ENCODE measurements at regions not wholly inside any gene's neighbourhood (a gene's known extent, or its start where the extent isn't known, plus 50 kb on each side); places are given as distances from the start of the nearest gene placed in this dataset.

DNA sequence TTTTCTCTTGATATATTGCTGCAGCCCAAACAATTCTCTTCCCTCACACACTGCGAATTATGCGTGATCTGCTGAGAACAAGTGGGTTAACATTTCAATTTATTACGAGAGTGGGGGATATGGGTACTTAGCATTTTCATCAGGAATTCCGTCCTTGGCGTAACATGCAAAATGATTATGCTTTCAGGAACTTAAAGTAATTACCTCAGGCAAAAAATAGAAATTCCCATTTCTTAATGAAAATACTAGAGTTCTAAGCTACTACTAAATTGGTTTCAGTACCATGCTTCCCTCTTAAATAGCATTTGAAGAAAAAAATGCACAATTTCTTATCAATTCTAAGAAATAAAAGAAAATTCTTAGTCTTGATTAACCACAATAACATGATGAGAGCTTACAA lies 213.5 kb downstream of the GPAM start:
- no peak overlapping the region for H3K4me3 ChIP-seq (ENCODE audit: low read depth, low read length)
- TF ChIP-seq, protein P1, sequence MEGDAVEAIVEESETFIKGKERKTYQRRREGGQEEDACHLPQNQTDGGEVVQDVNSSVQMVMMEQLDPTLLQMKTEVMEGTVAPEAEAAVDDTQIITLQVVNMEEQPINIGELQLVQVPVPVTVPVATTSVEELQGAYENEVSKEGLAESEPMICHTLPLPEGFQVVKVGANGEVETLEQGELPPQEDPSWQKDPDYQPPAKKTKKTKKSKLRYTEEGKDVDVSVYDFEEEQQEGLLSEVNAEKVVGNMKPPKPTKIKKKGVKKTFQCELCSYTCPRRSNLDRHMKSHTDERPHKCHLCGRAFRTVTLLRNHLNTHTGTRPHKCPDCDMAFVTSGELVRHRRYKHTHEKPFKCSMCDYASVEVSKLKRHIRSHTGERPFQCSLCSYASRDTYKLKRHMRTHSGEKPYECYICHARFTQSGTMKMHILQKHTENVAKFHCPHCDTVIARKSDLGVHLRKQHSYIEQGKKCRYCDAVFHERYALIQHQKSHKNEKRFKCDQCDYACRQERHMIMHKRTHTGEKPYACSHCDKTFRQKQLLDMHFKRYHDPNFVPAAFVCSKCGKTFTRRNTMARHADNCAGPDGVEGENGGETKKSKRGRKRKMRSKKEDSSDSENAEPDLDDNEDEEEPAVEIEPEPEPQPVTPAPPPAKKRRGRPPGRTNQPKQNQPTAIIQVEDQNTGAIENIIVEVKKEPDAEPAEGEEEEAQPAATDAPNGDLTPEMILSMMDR (IDR thresholded peaks at IDR 0.05; ENCODE audit: low read depth, low read length, missing control alignments): no peak
- DNase-seq (ENCODE audit: low read depth): no peak

- H3K4me3 ChIP-seq (ENCODE audit: low read depth, low read length): no peak overlapping the region
- TF ChIP-seq, protein P1 (IDR thresholded peaks at IDR 0.05; ENCODE audit: low read depth, low read length, missing control alignments): no peak
- no peak for DNase-seq (ENCODE audit: low read depth)
These were observed 211.5 kb downstream of the GPAM start for GRCh38 chr10:111972109-111972508.

DNA sequence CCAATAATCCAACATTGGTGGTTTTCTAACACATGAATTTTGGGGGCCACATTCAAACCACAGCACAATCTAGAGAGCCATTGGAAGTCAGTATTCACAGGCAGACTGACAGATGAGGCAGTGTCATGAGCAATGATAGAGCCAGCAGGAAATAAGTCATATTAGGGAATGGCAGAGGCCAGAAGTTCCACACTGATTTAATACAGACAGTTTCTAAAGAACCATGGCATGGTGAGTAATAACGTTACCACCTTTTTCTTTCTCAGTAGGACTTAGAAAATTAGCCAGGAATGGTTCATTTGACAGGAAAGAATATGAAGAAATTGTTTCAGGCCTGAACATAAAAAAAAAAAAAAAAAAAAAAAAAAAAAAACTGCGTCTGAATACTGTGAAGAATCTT lies 210.3 kb downstream of the GPAM start:
- no peak for DNase-seq (ENCODE audit: low read depth)
- H3K4me3 ChIP-seq (ENCODE audit: low read depth, low read length): no peak overlapping the region
- TF ChIP-seq, protein P1 (IDR thresholded peaks at IDR 0.05; ENCODE audit: low read depth, low read length, missing control alignments): no peak

- H3K4me3 ChIP-seq (ENCODE audit: low read depth, low read length): no peak overlapping the region
- no peak for DNase-seq (ENCODE audit: low read depth)
- TF ChIP-seq, protein P1 (IDR thresholded peaks at IDR 0.05; ENCODE audit: low read depth, low read length, missing control alignments): no peak
These were observed 209.7 kb downstream of the GPAM start for GRCh38 chr10:111973826-111974225.

- no peak overlapping the region for H3K4me3 ChIP-seq (ENCODE audit: low read depth, low read length)
- DNase-seq (ENCODE audit: low read depth): no peak
- TF ChIP-seq, protein P1 (IDR thresholded peaks at IDR 0.05; ENCODE audit: low read depth, low read length, missing control alignments): no peak
These were observed 209.2 kb downstream of the GPAM start for GRCh38 chr10:111974325-111974724.

GRCh38 chr10:111976557-111976956 lies 207.0 kb downstream of the GPAM start:
- H3K4me3 ChIP-seq (ENCODE audit: low read depth, low read length): no peak overlapping the region
- TF ChIP-seq, protein P1 (IDR thresholded peaks at IDR 0.05; ENCODE audit: low read depth, low read length, missing control alignments): no peak
- DNase-seq (ENCODE audit: low read depth): no peak

DNA sequence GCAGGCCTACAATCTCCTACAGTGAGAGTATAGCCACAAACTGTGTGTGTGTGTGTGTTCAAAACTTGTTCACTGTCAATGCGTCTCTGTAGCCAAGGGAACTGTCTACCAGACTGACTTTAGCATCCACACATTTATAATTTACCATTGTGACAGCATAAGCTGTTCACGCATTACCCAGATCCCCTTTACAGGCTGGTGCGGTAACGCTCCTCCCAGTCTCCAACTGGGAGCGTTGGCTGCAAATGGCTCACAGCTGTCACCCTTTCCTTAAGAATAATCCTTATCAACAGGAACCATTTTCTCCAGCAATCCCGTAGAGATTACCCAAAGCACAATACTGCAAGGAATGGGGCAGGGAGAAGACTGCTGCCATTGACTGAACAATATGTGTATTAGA lies 199.5 kb downstream of the GPAM start:
- TF ChIP-seq, protein P1 (IDR thresholded peaks at IDR 0.05; ENCODE audit: low read depth, low read length, missing control alignments): no peak

More for the DNA sequence above, 199.5 kb downstream of the GPAM start:
- H3K4me3 ChIP-seq (ENCODE audit: low read depth, low read length): no peak overlapping the region
- DNase-seq (ENCODE audit: low read depth): no peak

Measured in GM12864 (cell line).